WTC11 (cell line): ENCODE measurements at regions not wholly inside any gene's neighbourhood (a gene's known extent, or its start where the extent isn't known, plus 50 kb on each side); places are given as distances from the start of the nearest gene placed in this dataset.

Experiments used
- ATAC-seq: fragments of 200-7000 bp; cut with Tn5 transposase; 2 replicates; pipeline ENCODE4 v1.10.0; 2021; ENCODE audit warnings: mild to moderate bottlenecking, moderate library complexity
- CTCF ChIA-PET: fragments of 300-600 bp; sonication (Branson Sonifier 250); formaldehyde crosslinking; loops from one replicate; lab custom pipeline; 2021; ENCODE audit warnings: antibody characterized with exemption; lab: Charles Lee
- POLR2A ChIA-PET: fragments of 350-600 bp; sonication (Branson Sonifier 250); formaldehyde crosslinking; loops from one replicate; lab custom pipeline; 2021; ENCODE audit warnings: antibody characterized with exemption; lab: Charles Lee
- DNase-seq: peaks from one replicate; pipeline ENCODE4 v3.0.0; 2021; ENCODE audit warnings: low spot score
- H3K27ac Mint-ChIP-seq: 2 replicates; pipeline ENCODE4 v1.8.0; 2021; ENCODE audit warnings: mixed read lengths
- H3K27me3 Mint-ChIP-seq: 2 replicates; pipeline ENCODE4 v1.8.0; 2021; ENCODE audit warnings: low read depth, mild to moderate bottlenecking, moderate library complexity, mixed read lengths
- H3K36me3 Mint-ChIP-seq: 2 replicates; pipeline ENCODE4 v1.8.0; 2021; ENCODE audit warnings: mixed read lengths
- H3K4me1 Mint-ChIP-seq: 2 replicates; pipeline ENCODE4 v1.8.0; 2022; ENCODE audit warnings: mixed read lengths
- H3K4me3 Mint-ChIP-seq: 2 replicates; pipeline ENCODE4 v1.8.0; 2021; ENCODE audit warnings: mild to moderate bottlenecking, moderate library complexity, mixed read lengths
- H3K9me3 Mint-ChIP-seq: 2 replicates; pipeline ENCODE4 v1.8.0; 2021; ENCODE audit warnings: mixed read lengths
- CBFB ChIP-seq: sonication (generic); formaldehyde crosslinking; IDR thresholded peaks from 2 replicates; pipeline ENCODE4 v1.8.1; 2022; ENCODE audit warnings: mild to moderate bottlenecking, low read depth, missing genetic modification reagents
- CREM ChIP-seq: sonication (generic); formaldehyde crosslinking; IDR thresholded peaks from 2 replicates; pipeline ENCODE4 v1.8.1; 2022; ENCODE audit warnings: mild to moderate bottlenecking, missing genetic modification reagents, moderate library complexity
- FOXJ3 ChIP-seq: sonication (generic); formaldehyde crosslinking; IDR thresholded peaks from 2 replicates; pipeline ENCODE4 v1.9.0; 2021; ENCODE audit warnings: missing genetic modification reagents, mild to moderate bottlenecking, borderline replicate concordance
- FOXP1 ChIP-seq: sonication (generic); formaldehyde crosslinking; IDR thresholded peaks from 2 replicates; pipeline ENCODE4 v1.8.0; 2022; ENCODE audit warnings: missing genetic modification reagents, mild to moderate bottlenecking, moderate library complexity, borderline replicate concordance
- IRF1 ChIP-seq: sonication (generic); formaldehyde crosslinking; IDR thresholded peaks from 2 replicates; pipeline ENCODE4 v1.8.0; 2023; ENCODE audit warnings: missing genetic modification reagents
- IRF2 ChIP-seq: sonication (generic); formaldehyde crosslinking; IDR thresholded peaks from 2 replicates; pipeline ENCODE4 v1.8.0; 2022; ENCODE audit warnings: low read depth, missing genetic modification reagents, borderline replicate concordance
- JAZF1 ChIP-seq: fragments of 250-450 bp; sonication (Bioruptor Pico); IDR thresholded peaks from 2 replicates; pipeline ENCODE4 v1.9.0; 2021; ENCODE audit warnings: moderate library complexity, mild to moderate bottlenecking, inconsistent platforms
- MYBL2 ChIP-seq: sonication (generic); formaldehyde crosslinking; IDR thresholded peaks from 2 replicates; pipeline ENCODE4 v1.8.1; 2023; ENCODE audit warnings: mild to moderate bottlenecking, moderate library complexity, missing genetic modification reagents
- NR3C1 ChIP-seq: sonication (generic); formaldehyde crosslinking; conservative IDR thresholded peaks from 2 replicates; pipeline ENCODE4 v1.8.1; 2023; ENCODE audit warnings: low read depth, mild to moderate bottlenecking, missing genetic modification reagents
- SOX15 ChIP-seq: fragments of 250-450 bp; sonication (Bioruptor Pico); IDR thresholded peaks from 2 replicates; pipeline ENCODE4 v1.9.0; 2021; ENCODE audit warnings: mild to moderate bottlenecking
- ZNF121 ChIP-seq: sonication (generic); formaldehyde crosslinking; IDR thresholded peaks from 2 replicates; pipeline ENCODE4 v1.8.0; 2023; ENCODE audit warnings: missing genetic modification reagents
- ZNF138 ChIP-seq: sonication (generic); formaldehyde crosslinking; conservative IDR thresholded peaks from 2 replicates; pipeline ENCODE4 v1.8.1; 2022; ENCODE audit warnings: mild to moderate bottlenecking, moderate library complexity, missing genetic modification reagents
- ZNF219 ChIP-seq: sonication (generic); formaldehyde crosslinking; IDR thresholded peaks from 2 replicates; pipeline ENCODE4 v1.8.0; 2023; ENCODE audit warnings: missing genetic modification reagents, mild to moderate bottlenecking, borderline replicate concordance
- ZNF396 ChIP-seq: fragments of 250-450 bp; sonication (Bioruptor Pico); IDR thresholded peaks from 2 replicates; pipeline ENCODE4 v1.8.0; 2021; ENCODE audit warnings: mild to moderate bottlenecking, moderate library complexity, borderline replicate concordance
- ZNF423 ChIP-seq: fragments of 250-450 bp; sonication (Bioruptor Pico); IDR thresholded peaks from 2 replicates; pipeline ENCODE4 v2.1.2; 2022; ENCODE audit warnings: mild to moderate bottlenecking, moderate library complexity
- ZNF512 ChIP-seq: sonication (generic); formaldehyde crosslinking; IDR thresholded peaks from 2 replicates; pipeline ENCODE4 v1.8.1; 2022; ENCODE audit warnings: missing genetic modification reagents, borderline replicate concordance
- TF ChIP-seq, protein P1 (sequence below): sonication (generic); formaldehyde crosslinking; IDR thresholded peaks from 2 replicates; pipeline ENCODE4 v1.8.1; 2023; ENCODE audit warnings: mild to moderate bottlenecking, missing genetic modification reagents
- TF ChIP-seq, protein P2 (sequence below): sonication (generic); formaldehyde crosslinking; IDR thresholded peaks from 2 replicates; pipeline ENCODE4 v1.8.1; 2022; ENCODE audit warnings: low read depth, mild to moderate bottlenecking, moderate library complexity, missing genetic modification reagents, borderline replicate concordance
- TF ChIP-seq, protein P3 (sequence below): fragments of 250-450 bp; sonication (Bioruptor Pico); IDR thresholded peaks from 2 replicates; pipeline ENCODE4 v1.9.0; 2021; ENCODE audit warnings: mild to moderate bottlenecking, borderline replicate concordance
- TF ChIP-seq, protein P4 (sequence below): fragments of 250-450 bp; sonication (Bioruptor Pico); IDR thresholded peaks from 2 replicates; pipeline ENCODE4 v1.9.0; 2021; ENCODE audit warnings: mild to moderate bottlenecking

DNA sequence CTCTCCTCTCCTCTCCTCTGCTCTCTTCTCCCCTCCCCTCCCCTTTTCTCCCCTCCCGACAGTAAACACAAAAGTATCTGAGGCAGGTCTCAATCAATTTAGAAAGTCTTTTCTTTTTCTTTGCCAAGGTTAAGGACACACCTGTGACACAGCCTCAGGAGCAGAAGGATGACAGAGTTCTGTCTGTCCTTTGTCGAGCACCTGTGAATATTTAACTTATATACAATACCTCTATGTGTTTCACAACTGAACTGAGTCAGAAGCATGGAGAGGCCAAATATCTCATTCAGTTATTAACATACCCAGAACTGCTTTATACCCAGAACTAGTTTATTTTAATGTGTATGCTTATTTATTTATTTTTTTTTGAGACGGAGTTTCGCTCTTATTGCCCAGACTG, 81.1 kb upstream of the ROBO1 start:
- no peak for ATAC-seq
- Mint-ChIP-seq H3K4me3 (no peak overlapping the region), H3K4me1 (no peaks in the 10 kb centered on the region), H3K9me3 (no peaks in the 10 kb centered on the region), H3K36me3 (no peaks in the 10 kb centered on the region), H3K27me3 (no peaks in the 10 kb centered on the region)
- POLR2A ChIA-PET: no interaction called here
- TF ChIP-seq IRF2: no peak
- TF ChIP-seq SOX15 (CRISPR knock-in tag): no peak
- no peak for TF ChIP-seq CBFB (CRISPR knock-in tag)
- TF ChIP-seq ZNF219 (CRISPR knock-in tag): no peak
- TF ChIP-seq, protein P1, sequence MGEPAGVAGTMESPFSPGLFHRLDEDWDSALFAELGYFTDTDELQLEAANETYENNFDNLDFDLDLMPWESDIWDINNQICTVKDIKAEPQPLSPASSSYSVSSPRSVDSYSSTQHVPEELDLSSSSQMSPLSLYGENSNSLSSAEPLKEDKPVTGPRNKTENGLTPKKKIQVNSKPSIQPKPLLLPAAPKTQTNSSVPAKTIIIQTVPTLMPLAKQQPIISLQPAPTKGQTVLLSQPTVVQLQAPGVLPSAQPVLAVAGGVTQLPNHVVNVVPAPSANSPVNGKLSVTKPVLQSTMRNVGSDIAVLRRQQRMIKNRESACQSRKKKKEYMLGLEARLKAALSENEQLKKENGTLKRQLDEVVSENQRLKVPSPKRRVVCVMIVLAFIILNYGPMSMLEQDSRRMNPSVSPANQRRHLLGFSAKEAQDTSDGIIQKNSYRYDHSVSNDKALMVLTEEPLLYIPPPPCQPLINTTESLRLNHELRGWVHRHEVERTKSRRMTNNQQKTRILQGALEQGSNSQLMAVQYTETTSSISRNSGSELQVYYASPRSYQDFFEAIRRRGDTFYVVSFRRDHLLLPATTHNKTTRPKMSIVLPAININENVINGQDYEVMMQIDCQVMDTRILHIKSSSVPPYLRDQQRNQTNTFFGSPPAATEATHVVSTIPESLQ (CRISPR knock-in tag): no peak
- no peak for TF ChIP-seq ZNF423 (CRISPR knock-in tag)
- no peak for TF ChIP-seq MYBL2
- TF ChIP-seq ZNF512: no peak
- TF ChIP-seq ZNF121 (CRISPR knock-in tag): no peak
- TF ChIP-seq, protein P2, sequence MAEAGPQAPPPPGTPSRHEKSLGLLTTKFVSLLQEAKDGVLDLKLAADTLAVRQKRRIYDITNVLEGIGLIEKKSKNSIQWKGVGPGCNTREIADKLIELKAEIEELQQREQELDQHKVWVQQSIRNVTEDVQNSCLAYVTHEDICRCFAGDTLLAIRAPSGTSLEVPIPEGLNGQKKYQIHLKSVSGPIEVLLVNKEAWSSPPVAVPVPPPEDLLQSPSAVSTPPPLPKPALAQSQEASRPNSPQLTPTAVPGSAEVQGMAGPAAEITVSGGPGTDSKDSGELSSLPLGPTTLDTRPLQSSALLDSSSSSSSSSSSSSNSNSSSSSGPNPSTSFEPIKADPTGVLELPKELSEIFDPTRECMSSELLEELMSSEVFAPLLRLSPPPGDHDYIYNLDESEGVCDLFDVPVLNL (CRISPR knock-in tag): no peak
- no peak for TF ChIP-seq JAZF1
- TF ChIP-seq, protein P3, sequence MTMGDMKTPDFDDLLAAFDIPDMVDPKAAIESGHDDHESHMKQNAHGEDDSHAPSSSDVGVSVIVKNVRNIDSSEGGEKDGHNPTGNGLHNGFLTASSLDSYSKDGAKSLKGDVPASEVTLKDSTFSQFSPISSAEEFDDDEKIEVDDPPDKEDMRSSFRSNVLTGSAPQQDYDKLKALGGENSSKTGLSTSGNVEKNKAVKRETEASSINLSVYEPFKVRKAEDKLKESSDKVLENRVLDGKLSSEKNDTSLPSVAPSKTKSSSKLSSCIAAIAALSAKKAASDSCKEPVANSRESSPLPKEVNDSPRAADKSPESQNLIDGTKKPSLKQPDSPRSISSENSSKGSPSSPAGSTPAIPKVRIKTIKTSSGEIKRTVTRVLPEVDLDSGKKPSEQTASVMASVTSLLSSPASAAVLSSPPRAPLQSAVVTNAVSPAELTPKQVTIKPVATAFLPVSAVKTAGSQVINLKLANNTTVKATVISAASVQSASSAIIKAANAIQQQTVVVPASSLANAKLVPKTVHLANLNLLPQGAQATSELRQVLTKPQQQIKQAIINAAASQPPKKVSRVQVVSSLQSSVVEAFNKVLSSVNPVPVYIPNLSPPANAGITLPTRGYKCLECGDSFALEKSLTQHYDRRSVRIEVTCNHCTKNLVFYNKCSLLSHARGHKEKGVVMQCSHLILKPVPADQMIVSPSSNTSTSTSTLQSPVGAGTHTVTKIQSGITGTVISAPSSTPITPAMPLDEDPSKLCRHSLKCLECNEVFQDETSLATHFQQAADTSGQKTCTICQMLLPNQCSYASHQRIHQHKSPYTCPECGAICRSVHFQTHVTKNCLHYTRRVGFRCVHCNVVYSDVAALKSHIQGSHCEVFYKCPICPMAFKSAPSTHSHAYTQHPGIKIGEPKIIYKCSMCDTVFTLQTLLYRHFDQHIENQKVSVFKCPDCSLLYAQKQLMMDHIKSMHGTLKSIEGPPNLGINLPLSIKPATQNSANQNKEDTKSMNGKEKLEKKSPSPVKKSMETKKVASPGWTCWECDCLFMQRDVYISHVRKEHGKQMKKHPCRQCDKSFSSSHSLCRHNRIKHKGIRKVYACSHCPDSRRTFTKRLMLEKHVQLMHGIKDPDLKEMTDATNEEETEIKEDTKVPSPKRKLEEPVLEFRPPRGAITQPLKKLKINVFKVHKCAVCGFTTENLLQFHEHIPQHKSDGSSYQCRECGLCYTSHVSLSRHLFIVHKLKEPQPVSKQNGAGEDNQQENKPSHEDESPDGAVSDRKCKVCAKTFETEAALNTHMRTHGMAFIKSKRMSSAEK: no peak
- no peak for TF ChIP-seq ZNF396 (CRISPR knock-in tag)
- no peak for TF ChIP-seq IRF1 (CRISPR knock-in tag)
- TF ChIP-seq ZNF138 (CRISPR knock-in tag): no peak
- no peak for TF ChIP-seq FOXJ3 (CRISPR knock-in tag)
- TF ChIP-seq FOXP1 (CRISPR knock-in tag): no peak
- TF ChIP-seq CREM (CRISPR knock-in tag): no peak
- TF ChIP-seq, protein P4, sequence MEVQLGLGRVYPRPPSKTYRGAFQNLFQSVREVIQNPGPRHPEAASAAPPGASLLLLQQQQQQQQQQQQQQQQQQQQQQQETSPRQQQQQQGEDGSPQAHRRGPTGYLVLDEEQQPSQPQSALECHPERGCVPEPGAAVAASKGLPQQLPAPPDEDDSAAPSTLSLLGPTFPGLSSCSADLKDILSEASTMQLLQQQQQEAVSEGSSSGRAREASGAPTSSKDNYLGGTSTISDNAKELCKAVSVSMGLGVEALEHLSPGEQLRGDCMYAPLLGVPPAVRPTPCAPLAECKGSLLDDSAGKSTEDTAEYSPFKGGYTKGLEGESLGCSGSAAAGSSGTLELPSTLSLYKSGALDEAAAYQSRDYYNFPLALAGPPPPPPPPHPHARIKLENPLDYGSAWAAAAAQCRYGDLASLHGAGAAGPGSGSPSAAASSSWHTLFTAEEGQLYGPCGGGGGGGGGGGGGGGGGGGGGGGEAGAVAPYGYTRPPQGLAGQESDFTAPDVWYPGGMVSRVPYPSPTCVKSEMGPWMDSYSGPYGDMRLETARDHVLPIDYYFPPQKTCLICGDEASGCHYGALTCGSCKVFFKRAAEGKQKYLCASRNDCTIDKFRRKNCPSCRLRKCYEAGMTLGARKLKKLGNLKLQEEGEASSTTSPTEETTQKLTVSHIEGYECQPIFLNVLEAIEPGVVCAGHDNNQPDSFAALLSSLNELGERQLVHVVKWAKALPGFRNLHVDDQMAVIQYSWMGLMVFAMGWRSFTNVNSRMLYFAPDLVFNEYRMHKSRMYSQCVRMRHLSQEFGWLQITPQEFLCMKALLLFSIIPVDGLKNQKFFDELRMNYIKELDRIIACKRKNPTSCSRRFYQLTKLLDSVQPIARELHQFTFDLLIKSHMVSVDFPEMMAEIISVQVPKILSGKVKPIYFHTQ (CRISPR knock-in tag): no peak
- TF ChIP-seq NR3C1 (CRISPR knock-in tag): no peak
- TF ChIP-seq, all 79 proteins: peak for 0
- CTCF ChIA-PET: no interaction called here
- no peak for DNase-seq
- H3K27ac Mint-ChIP-seq: no peak overlapping the region
